Epithelial cell of proximal tubule (primary cell): ENCODE measurements at regions not wholly inside any gene's neighbourhood (a gene's known extent, or its start where the extent isn't known, plus 50 kb on each side); places are given as distances from the start of the nearest gene placed in this dataset.

Experiments used
- DNase-seq: peaks from one replicate; pipeline ENCODE4 v3.0.0-alpha.2; 2011; ENCODE audit warnings: low read depth
- H3K4me3 ChIP-seq: 2 replicates; pipeline ENCODE4 v1.5.1; 2011; ENCODE audit warnings: low read depth, mild to moderate bottlenecking, low read length
- CTCF ChIP-seq: conservative IDR thresholded peaks from 2 replicates; pipeline ENCODE4 v1.5.1; 2012; ENCODE audit warnings: low read depth, mild to moderate bottlenecking, low read length

GRCh38 chr6:117028256-117028655, 151.2 kb downstream of the RFX6 start:
- no peak for DNase-seq
- no peak for TF ChIP-seq CTCF

GRCh38 chr6:117034547-117034946, 157.5 kb downstream of the RFX6 start:
- DNase-seq = no peak
- no peak overlapping the region for H3K4me3 ChIP-seq
- no peak for TF ChIP-seq CTCF

More at GRCh38 chr6:117028256-117028655, 151.2 kb downstream of the RFX6 start:
- H3K4me3 ChIP-seq = no peak overlapping the region

- TF ChIP-seq CTCF = no peak
- DNase-seq = no peak
- H3K4me3 ChIP-seq = no peak overlapping the region
Measured at GRCh38 chr6:117034971-117035370, 157.9 kb downstream of the RFX6 start.

- no peak for DNase-seq
- TF ChIP-seq CTCF = no peak
- H3K4me3 ChIP-seq = no peak overlapping the region
Measured at GRCh38 chr6:117050301-117050700, 173.3 kb downstream of the RFX6 start.

- no peak for TF ChIP-seq CTCF
- DNase-seq = no peak
- H3K4me3 ChIP-seq = no peak overlapping the region
Measured at GRCh38 chr6:117072134-117072533, 193.2 kb upstream of the VGLL2 start.

GRCh38 chr6:117072781-117073180, 192.6 kb upstream of the VGLL2 start:
- TF ChIP-seq CTCF = no peak
- DNase-seq = no peak
- no peak overlapping the region for H3K4me3 ChIP-seq

GRCh38 chr6:117074672-117075071, 190.7 kb upstream of the VGLL2 start:
- no peak for TF ChIP-seq CTCF
- no peak overlapping the region for H3K4me3 ChIP-seq

More at GRCh38 chr6:117074672-117075071, 190.7 kb upstream of the VGLL2 start:
- no peak for DNase-seq
